ENCODE measurements at regions not wholly inside any gene's neighbourhood (a gene's known extent, or its start where the extent isn't known, plus 50 kb on each side); places are given as distances from the start of the nearest gene placed in this dataset.

- DNase-seq (ENCODE audit: low spot score): no peak
Measured at GRCh38 chr10:47231414-47231813, 68.6 kb upstream of the GDF10 start.

GRCh38 chr10:47233631-47234030, 66.4 kb upstream of the GDF10 start:
- DNase-seq (ENCODE audit: low spot score): no peak

GRCh38 chr10:47235484-47235883, 64.5 kb upstream of the GDF10 start:
- DNase-seq (ENCODE audit: low spot score): no peak

- no peak for DNase-seq (ENCODE audit: low spot score)
Measured at GRCh38 chr10:47237316-47238260, 62.4 kb upstream of the GDF10 start.

GRCh38 chr10:47238331-47239095, 61.5 kb upstream of the GDF10 start:
- DNase-seq (ENCODE audit: low spot score): no peak

GRCh38 chr10:47239211-47239610, 60.8 kb upstream of the GDF10 start:
- no peak for DNase-seq (ENCODE audit: low spot score)

GRCh38 chr10:47240173-47240572, 59.8 kb upstream of the GDF10 start:
- DNase-seq (ENCODE audit: low spot score): no peak

GRCh38 chr10:47241256-47241655, 58.7 kb upstream of the GDF10 start:
- DNase-seq (ENCODE audit: low spot score): no peak

- DNase-seq (ENCODE audit: low spot score): no peak
Measured at GRCh38 chr10:47241946-47242867, 57.8 kb upstream of the GDF10 start.

GRCh38 chr10:47243356-47243755, 56.6 kb upstream of the GDF10 start:
- no peak for DNase-seq (ENCODE audit: low spot score)

- no peak for DNase-seq (ENCODE audit: low spot score)
Measured at GRCh38 chr10:47243791-47244190, 56.2 kb upstream of the GDF10 start.

GRCh38 chr10:47244560-47245500, 55.2 kb upstream of the GDF10 start:
- no peak for DNase-seq (ENCODE audit: low spot score)

- DNase-seq (ENCODE audit: low spot score): no peak
Measured at GRCh38 chr10:47245731-47246350, 54.2 kb upstream of the GDF10 start.

GRCh38 chr10:47246406-47247147, 53.4 kb upstream of the GDF10 start:
- DNase-seq (ENCODE audit: low spot score): no peak

GRCh38 chr10:47247148-47248059, 52.6 kb upstream of the GDF10 start:
- DNase-seq (ENCODE audit: low spot score): no peak

- DNase-seq (ENCODE audit: low spot score): no peak
Measured at GRCh38 chr10:47248386-47249090, 51.5 kb upstream of the GDF10 start.

GRCh38 chr10:47249881-47250280, 50.1 kb upstream of the GDF10 start:
- DNase-seq (ENCODE audit: low spot score): no peak

Measured in Ammon's horn (tissue), 1 donor.